H1 (cell line): ENCODE measurements at regions not wholly inside any gene's neighbourhood (a gene's known extent, or its start where the extent isn't known, plus 50 kb on each side); places are given as distances from the start of the nearest gene placed in this dataset.

Experiments
- CTCF ChIA-PET: fragments of 300-600 bp; sonication (Branson Sonifier 250); formaldehyde crosslinking; loops from one replicate; lab custom pipeline; 2021; ENCODE audit not compliant: partially characterized antibody; lab: Charles Lee
- POLR2A ChIA-PET: fragments of 300-600 bp; sonication (Branson Sonifier 250); formaldehyde crosslinking; loops from one replicate; lab custom pipeline; 2021; ENCODE audit warnings: inconsistent platforms; ENCODE audit not compliant: partially characterized antibody; lab: Charles Lee
- DNase-seq, 2 experiments: peaks; one replicate each; pipeline versions ENCODE4 v3.0.0 to v3.0.0-alpha.2; 2010 to 2022; ENCODE audit warnings: low spot score in 2 of 2, low read depth in 1 of 2, mixed read lengths in 1 of 2
- FAIRE-seq: peaks from 2 replicates; lab custom pipeline; 2011; peaks lifted over from hg19 to GRCh38; lab: Jason Lieb, UNC
- H2AFZ ChIP-seq: 2 replicates; pipeline ENCODE4 v1.8.1; 2012; ENCODE audit warnings: low read length, inconsistent platforms
- H2AK5ac ChIP-seq: 2 replicates; pipeline ENCODE4 v1.6.1; 2013; ENCODE audit warnings: low read depth, low read length
- H2BK120ac ChIP-seq: replicated peaks from 2 replicates; pipeline ENCODE3; 2013; ENCODE audit warnings: low read depth, low read length, inconsistent platforms
- H2BK12ac ChIP-seq: 2 replicates; pipeline ENCODE4 v1.6.1; 2013; ENCODE audit warnings: low read depth, low read length
- H2BK15ac ChIP-seq: 2 replicates; pipeline ENCODE4 v1.6.1; 2013; ENCODE audit warnings: low read length
- H2BK20ac ChIP-seq: 2 replicates; pipeline ENCODE4 v1.6.1; 2013; ENCODE audit warnings: low read length
- H2BK5ac ChIP-seq: 2 replicates; pipeline ENCODE4 v1.6.1; 2013; ENCODE audit warnings: low read depth, low read length
- H3K14ac ChIP-seq: 2 replicates; pipeline ENCODE4 v1.6.1; 2013; ENCODE audit warnings: inconsistent platforms; ENCODE audit not compliant: insufficient read length
- H3K18ac ChIP-seq: 2 replicates; pipeline ENCODE4 v1.6.1; 2013; ENCODE audit warnings: low read length; ENCODE audit errors: extremely low read depth
- H3K23ac ChIP-seq: 2 replicates; pipeline ENCODE4 v1.6.1; 2013; ENCODE audit warnings: inconsistent platforms; ENCODE audit not compliant: insufficient read length
- H3K23me2 ChIP-seq: 2 replicates; pipeline ENCODE4 v1.6.1; 2013; ENCODE audit warnings: low read depth, low read length
- H3K27ac ChIP-seq: 2 replicates; pipeline ENCODE4 v1.6.1; 2011; ENCODE audit warnings: low read depth, low read length, inconsistent platforms
- H3K27me3 ChIP-seq, 4 experiments: replicated peaks in 1 of 4; 1 replicate in 1 of 4; 2 replicates in 3 of 4; pipeline versions ENCODE4 v1.6.1 to v1.8.1; 2011 to 2013; ENCODE audit warnings: low read length in 3 of 4, mild to moderate bottlenecking in 3 of 4, inconsistent platforms in 2 of 4, mixed read lengths in 2 of 4, moderate library complexity in 1 of 4; ENCODE audit not compliant: control insufficient read depth in 3 of 4, insufficient read depth in 3 of 4; ENCODE audit errors: extremely low read depth in 1 of 4
- H3K36me3 ChIP-seq, 4 experiments: 2 replicates each; pipeline versions ENCODE4 v1.6.1 to v1.8.1; 2011 to 2013; ENCODE audit warnings: mild to moderate bottlenecking in 4 of 4, low read length in 3 of 4, moderate library complexity in 2 of 4, control low read depth in 1 of 4, inconsistent platforms in 1 of 4; ENCODE audit not compliant: insufficient read depth in 4 of 4, control insufficient read depth in 2 of 4
- H3K4ac ChIP-seq: replicated peaks from 2 replicates; pipeline ENCODE3; 2013; ENCODE audit warnings: low read length, low read depth, mixed read lengths, inconsistent platforms; ENCODE audit not compliant: insufficient read length
- H3K4me1 ChIP-seq, 4 experiments: replicated peaks in 1 of 4; 1 replicate in 1 of 4; 2 replicates in 3 of 4; pipeline versions ENCODE4 v1.6.1 to v1.8.1; 2011 to 2013; ENCODE audit warnings: low read length in 3 of 4, inconsistent platforms in 2 of 4, mixed read lengths in 1 of 4; ENCODE audit not compliant: insufficient read depth in 4 of 4, control insufficient read depth in 3 of 4
- H3K4me2 ChIP-seq, 2 experiments: 2 replicates each; pipeline versions ENCODE4 v1.6.1 to v1.8.1; 2011 to 2013; ENCODE audit warnings: low read depth in 2 of 2, low read length in 2 of 2, control low read depth in 1 of 2, inconsistent platforms in 1 of 2, mild to moderate bottlenecking in 1 of 2; ENCODE audit not compliant: insufficient read depth in 1 of 2
- H3K4me3 ChIP-seq, 4 experiments: fragments of 200-600, 300-600 bp in 1 of 4; sonication (generic), shearing (Covaris generic), sonication (Bioruptor Twin) in 1 of 4; 2 replicates each; pipeline versions ENCODE4 v1.5.1 to v1.8.1; 2011 to 2016; ENCODE audit warnings: low read length in 4 of 4, low read depth in 3 of 4, control low read depth in 2 of 4, inconsistent platforms in 2 of 4, mild to moderate bottlenecking in 2 of 4, mixed read lengths in 1 of 4, moderate library complexity in 1 of 4; ENCODE audit not compliant: insufficient read depth in 2 of 4; ENCODE audit errors: extremely low read depth in 1 of 4
- H3K56ac ChIP-seq: replicated peaks from 2 replicates; pipeline ENCODE3; 2013; ENCODE audit warnings: low read depth, mild to moderate bottlenecking, mixed read lengths, low read length, inconsistent platforms; ENCODE audit not compliant: insufficient read length
- H3K79me1 ChIP-seq: 2 replicates; pipeline ENCODE4 v1.6.1; 2013; ENCODE audit warnings: low read depth, low read length, control low read depth
- H3K79me2 ChIP-seq, 2 experiments: 2 replicates each; pipeline versions ENCODE4 v1.6.1 to v1.8.1; 2012 to 2013; ENCODE audit warnings: low read length in 2 of 2, mild to moderate bottlenecking in 2 of 2, inconsistent platforms in 1 of 2; ENCODE audit not compliant: insufficient read depth in 2 of 2, control insufficient read depth in 1 of 2
- H3K9ac ChIP-seq, 4 experiments: replicated peaks in 1 of 4; 1 replicate in 1 of 4; 2 replicates in 3 of 4; pipeline versions ENCODE4 v1.6.1 to v1.8.1; 2011 to 2013; ENCODE audit warnings: low read depth in 3 of 4, low read length in 3 of 4, control low read depth in 2 of 4, mild to moderate bottlenecking in 2 of 4, moderate library complexity in 2 of 4, inconsistent platforms in 1 of 4; ENCODE audit errors: extremely low read depth in 1 of 4
- H3K9me3 ChIP-seq, 2 experiments: 2 replicates each; pipeline versions ENCODE4 v1.6.1 to v1.8.1; 2012 to 2013; ENCODE audit warnings: mild to moderate bottlenecking in 2 of 2, moderate library complexity in 2 of 2, control low read depth in 1 of 2, inconsistent platforms in 1 of 2, low read depth in 1 of 2, low read length in 1 of 2, mixed read lengths in 1 of 2; ENCODE audit not compliant: insufficient read depth in 2 of 2
- H4K20me1 ChIP-seq, 2 experiments: replicated peaks in 1 of 2; 2 replicates each; pipeline versions ENCODE3 to v1.8.1; 2011 to 2013; ENCODE audit warnings: inconsistent platforms in 2 of 2, low read length in 2 of 2, mild to moderate bottlenecking in 1 of 2; ENCODE audit not compliant: insufficient read depth in 2 of 2, control insufficient read depth in 1 of 2
- H4K5ac ChIP-seq: 2 replicates; pipeline ENCODE4 v1.6.1; 2013; ENCODE audit warnings: low read length, low read depth, mixed read lengths, inconsistent platforms; ENCODE audit not compliant: insufficient read length
- H4K8ac ChIP-seq: 2 replicates; pipeline ENCODE4 v1.8.0; 2013; ENCODE audit warnings: mild to moderate bottlenecking, moderate library complexity, low read length, inconsistent platforms; ENCODE audit not compliant: insufficient read depth; ENCODE audit errors: extremely low read depth
- H4K91ac ChIP-seq: replicated peaks from 2 replicates; pipeline ENCODE3; 2013; ENCODE audit warnings: low read length, mixed read lengths, inconsistent platforms; ENCODE audit not compliant: insufficient read length
- HDAC2 ChIP-seq, 2 experiments: fragments of 300-600 bp in 1 of 2; sonication (generic) in 1 of 2; IDR thresholded peaks; 2 replicates each; pipeline ENCODE4 v1.6.1; 2011 to 2012; ENCODE audit warnings: low read depth in 2 of 2, low read length in 2 of 2, mild to moderate bottlenecking in 2 of 2, moderate library complexity in 2 of 2, borderline replicate concordance in 1 of 2, inconsistent platforms in 1 of 2
- SRF ChIP-seq: IDR thresholded peaks from 2 replicates; pipeline ENCODE4 v1.6.1; 2011; ENCODE audit warnings: mild to moderate bottlenecking, low read depth, low read length, moderate library complexity
- whole genome bisulfite sequencing, 2 experiments: shearing (Covaris generic) in 1 of 2; methylation state at CpG; one replicate each; pipeline versions ENCODE4 v1.1.6 to v1.1.7; 2013 to 2015; ENCODE audit warnings: low lambda C conversion rate in 2 of 2, mixed read lengths in 2 of 2, inconsistent platforms in 1 of 2, low coverage in 1 of 2, missing lambda C conversion rate in 1 of 2; ENCODE audit not compliant: insufficient replicate concordance in 2 of 2, insufficient coverage in 1 of 2, insufficient read length in 1 of 2; ENCODE audit errors: extremely low coverage in 1 of 2, missing lambda C conversion rate in 1 of 2; 5-methylcytosine and 5-hydroxymethylcytosine counted together

DNA sequence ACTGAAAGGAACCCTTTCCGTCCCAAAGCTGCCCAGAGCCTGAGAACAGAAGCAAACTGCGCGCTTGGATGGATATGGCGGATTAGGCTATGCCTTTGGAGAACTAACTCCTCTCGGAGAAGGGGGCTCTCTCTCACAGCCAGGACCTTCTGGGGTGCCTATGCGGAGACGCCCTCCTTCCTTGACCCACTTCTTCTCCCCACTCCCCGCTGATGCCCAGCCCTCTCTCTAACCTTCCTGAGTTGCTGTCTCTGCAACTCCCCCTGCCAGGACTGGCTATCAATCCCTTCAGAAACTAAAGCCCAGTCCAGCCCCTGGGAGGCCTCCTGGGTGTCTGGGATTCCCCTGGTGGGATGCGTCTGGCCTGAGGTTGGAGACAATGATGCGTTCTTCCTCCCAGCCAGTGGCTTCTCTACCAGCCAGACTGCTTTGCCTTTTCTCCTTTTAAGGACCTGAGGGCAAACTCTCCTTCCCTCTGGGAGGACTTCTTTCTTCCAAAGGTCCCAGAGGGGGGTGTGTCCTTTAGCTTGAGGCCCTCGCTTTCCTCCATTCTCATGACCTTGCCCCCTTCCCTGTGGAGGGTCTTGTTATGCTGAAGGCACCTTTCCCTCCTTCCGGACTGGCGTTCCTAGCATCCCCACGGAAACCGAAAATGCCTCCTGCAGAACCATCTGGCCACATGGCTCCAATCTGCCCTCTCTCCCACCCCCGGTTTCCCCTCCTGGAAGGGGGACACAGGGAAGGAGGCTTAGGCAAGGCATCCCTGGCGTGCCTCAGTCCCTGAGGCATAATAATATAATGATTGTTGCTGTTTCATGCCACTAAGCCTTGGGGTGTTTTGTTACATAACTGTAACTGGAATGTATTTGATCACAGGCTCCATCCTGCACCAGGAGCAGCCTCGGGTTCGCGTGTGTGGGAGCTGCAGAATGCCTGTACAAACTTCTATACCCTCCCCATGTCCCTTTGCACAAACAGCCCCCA is 63.4 kb upstream of the C15orf39 start:
- H4K8ac ChIP-seq, result no peak overlapping the region
- DNase-seq (no peak), FAIRE-seq (no peak)
- H2BK12ac ChIP-seq, result no peak overlapping the region
- no peaks in the 10 kb centered on the region for H3K36me3 ChIP-seq
- no peaks in the 10 kb centered on the region for H3K79me1 ChIP-seq
- ChIA-PET POLR2A (no interaction called here), CTCF (interaction anchor here (1.1 kb wide), 2 partner anchors 18 to 196 kb away, joined by 3 read pairs; no protein-coding TSS in a partner anchor)
- no peak overlapping the region for H2BK20ac ChIP-seq
- H3K14ac ChIP-seq, result no peak overlapping the region
- H3K9ac ChIP-seq, result no peak overlapping the region
- H3K27ac ChIP-seq, result no peak overlapping the region
- no peak overlapping the region for H3K4me3 ChIP-seq
- no peaks in the 10 kb centered on the region for H4K20me1 ChIP-seq
- H3K56ac ChIP-seq, result no peak overlapping the region
- peaks cover 14 to 17% of the 10 kb centered on the region in 2 experiments for H3K9me3 ChIP-seq
- no peak overlapping the region for H2AK5ac ChIP-seq
- no peak overlapping the region for H3K23ac ChIP-seq
- no peak overlapping the region for H2BK15ac ChIP-seq
- no peak overlapping the region for H2BK5ac ChIP-seq
- no peaks in the 10 kb centered on the region for H3K27me3 ChIP-seq
- 91% methylated on average over 20 of the region's 20 CpGs; no CpG with 5 or more reads in 1 of the 2 experiments for WGBS, 2 experiments
- H3K4ac ChIP-seq, result no peak overlapping the region
- no peak for TF ChIP-seq HDAC2 (IDR thresholded peaks at IDR 0.05; ENCODE audit: borderline replicate concordance in 1 of 2, low read depth in 2 of 2, low read length in 2 of 2)
- TF ChIP-seq SRF, result peak; percentile 47; the same call in 1 of the 2 replicates
- no peak overlapping the region for H2AFZ ChIP-seq
- H3K4me1 ChIP-seq, result peaks cover 0 to 4% (median 0%) of the 10 kb centered on the region in 4 experiments; a peak in 2 of 7 replicates
- no peak overlapping the region for H2BK120ac ChIP-seq
- H4K5ac ChIP-seq, result no peak overlapping the region
- H3K18ac ChIP-seq, result no peak overlapping the region
- no peak overlapping the region for H4K91ac ChIP-seq
- no peak overlapping the region for H3K4me2 ChIP-seq
- no peaks in the 10 kb centered on the region for H3K79me2 ChIP-seq
- no peaks in the 10 kb centered on the region for H3K23me2 ChIP-seq
